Left cardiac atrium (tissue), 4 donors: ENCODE measurements at regions not wholly inside any gene's neighbourhood (a gene's known extent, or its start where the extent isn't known, plus 50 kb on each side); places are given as distances from the start of the nearest gene placed in this dataset.
A peak's percentile ranks its signal among the peaks of the same experiment; 100 is the strongest.
"Not testable (repeated sequence)": the region's sequence is repeated elsewhere in the genome, so short reads cannot be mapped to it uniquely, and the experiment has no call there.

Source experiments
- ATAC-seq, 2 donors: fragments of 200-7000 bp; cut with Tn5 transposase; one replicate each; pipeline ENCODE4 v1.9.1; 2020; ENCODE audit warnings: mild to moderate bottlenecking in 2 of 2, moderate library complexity in 2 of 2
- DNase-seq: peaks from one replicate; pipeline ENCODE4 v3.0.0-alpha.2; 2020
- intact Hi-C, 2 donors: fragments of 100-400 bp; cut with DNase I; formaldehyde crosslinking; loops; one replicate each; pipeline versions ENCODE4 v1.14.1 to v1.15.1; 2022 to 2023
- donor health status: DM: no; HTN: yes; CAD: no.
- donor health status: DM: no; HTN: yes; CAD: no; lungs with severe emphysema.
- donor health status: DM: yes; HTN: yes; CAD: no.
- donor health status: Dilated cardiomyopathy.

DNA sequence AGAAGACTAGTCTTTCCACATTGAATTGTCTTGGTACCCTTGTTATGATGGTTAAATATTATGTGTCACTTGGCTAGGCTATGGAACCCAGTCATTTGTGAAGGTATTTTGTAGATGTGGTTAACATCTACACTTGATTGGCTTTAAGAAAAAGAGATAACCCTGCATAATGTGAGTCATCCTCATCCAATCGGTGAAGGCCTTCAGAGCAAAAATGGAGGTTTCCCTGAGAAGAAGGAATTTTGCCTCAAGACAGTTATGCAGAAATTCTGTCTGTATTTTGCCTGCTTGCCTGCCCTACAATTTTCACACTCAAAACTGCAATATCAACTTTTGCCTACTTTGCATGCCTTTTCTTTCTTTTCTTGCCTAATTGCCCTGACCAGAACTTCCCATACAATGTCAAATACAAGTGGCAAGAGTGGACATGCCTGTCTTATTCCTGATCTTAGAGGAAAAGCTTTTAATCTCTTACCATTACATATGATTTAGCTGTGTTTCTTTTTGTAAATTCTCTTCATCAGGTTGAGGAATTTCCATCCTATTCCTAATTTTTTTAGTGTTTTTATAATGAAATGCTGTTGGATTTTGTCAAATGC, 84.6 kb upstream of the CDC42EP3 start:
- DNase-seq, intact Hi-C loops, ATAC-seq: not testable (repeated sequence)

DNA sequence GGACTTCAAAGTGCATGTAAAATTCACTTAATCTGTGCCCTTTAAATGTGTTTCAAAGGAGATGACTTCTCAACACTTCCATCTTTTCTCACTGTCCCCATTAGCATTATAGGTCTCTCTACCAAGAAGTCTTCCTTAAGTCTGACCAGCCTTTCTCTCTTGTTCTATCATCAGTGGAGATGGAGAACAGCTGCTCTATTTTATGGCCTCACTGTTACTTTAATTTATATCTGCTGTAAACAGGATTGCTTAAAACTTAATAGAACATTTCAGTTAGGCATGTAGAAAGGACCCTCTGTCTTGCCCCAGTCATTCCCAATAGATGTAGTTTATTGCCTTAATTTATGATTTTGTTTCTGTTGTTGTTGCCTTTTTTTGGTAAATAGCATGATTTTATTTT, 86.0 kb upstream of the CDC42EP3 start:
- ATAC-seq, intact Hi-C loops, DNase-seq: not testable (repeated sequence)

DNA sequence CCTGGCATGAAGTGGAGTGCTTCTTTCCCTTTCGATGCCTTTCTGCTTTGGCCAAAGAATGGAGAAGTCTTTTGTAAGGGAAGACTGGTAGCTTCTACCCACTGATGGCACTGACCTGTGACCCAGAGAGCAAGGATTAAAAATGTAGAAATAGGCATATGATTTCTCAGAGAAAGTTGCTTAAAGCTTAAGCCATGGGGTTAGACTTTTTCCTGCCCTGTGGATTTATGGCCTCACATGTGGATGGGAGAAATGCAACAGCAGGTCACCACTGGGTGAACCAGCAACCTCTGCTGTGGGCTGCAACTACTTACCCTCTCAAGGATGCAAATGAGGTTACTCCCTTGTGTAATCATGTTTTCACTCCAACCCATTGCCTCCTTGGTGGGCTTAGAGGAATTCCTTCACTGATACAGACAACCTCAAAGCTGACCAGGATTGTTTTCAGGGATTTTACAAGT, 86.7 kb upstream of the CDC42EP3 start:
- ATAC-seq: peak in 1 of 2 donors; percentile 23
- DNase-seq, intact Hi-C loops: not testable (repeated sequence)

DNA sequence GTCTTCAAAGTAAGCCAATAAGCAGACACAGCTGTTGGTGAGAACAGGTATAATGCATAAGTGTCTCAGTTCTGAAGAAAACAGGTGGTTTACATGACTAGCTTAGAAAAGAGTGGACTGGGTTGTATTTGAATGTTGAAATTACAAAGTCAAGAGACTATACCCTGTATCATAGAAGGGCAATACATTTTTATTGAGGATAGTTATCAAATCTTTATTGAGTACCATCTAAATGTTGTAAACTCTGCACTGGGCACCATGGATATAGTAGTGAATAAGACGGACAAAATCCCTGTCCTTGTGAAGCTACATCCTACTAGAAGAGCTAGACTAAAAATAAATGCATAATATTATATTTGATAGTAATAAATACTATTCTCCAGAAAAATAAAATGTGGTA, 88.5 kb upstream of the CDC42EP3 start:
- intact Hi-C loops, ATAC-seq, DNase-seq: not testable (repeated sequence)

DNA sequence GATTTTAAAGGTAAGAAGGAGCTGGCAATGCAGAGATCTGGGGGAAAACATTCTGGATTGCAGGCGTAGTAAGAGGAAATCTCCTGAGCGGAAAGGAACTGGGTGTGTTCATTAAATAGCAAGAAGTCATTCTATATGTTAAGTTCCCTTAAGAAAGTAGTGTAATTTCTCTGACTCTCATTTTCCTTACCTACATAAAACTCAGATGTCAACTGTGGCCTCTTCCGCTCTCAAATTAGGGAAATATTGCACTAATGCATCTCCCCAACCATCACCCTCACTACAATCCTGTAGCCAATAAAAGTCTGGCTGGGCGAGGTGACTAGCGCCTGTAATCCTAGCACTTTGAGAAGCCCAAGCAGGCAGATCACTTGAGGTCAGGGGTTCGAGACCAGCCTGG, 89.0 kb upstream of the CDC42EP3 start:
- ATAC-seq: no peak

DNA sequence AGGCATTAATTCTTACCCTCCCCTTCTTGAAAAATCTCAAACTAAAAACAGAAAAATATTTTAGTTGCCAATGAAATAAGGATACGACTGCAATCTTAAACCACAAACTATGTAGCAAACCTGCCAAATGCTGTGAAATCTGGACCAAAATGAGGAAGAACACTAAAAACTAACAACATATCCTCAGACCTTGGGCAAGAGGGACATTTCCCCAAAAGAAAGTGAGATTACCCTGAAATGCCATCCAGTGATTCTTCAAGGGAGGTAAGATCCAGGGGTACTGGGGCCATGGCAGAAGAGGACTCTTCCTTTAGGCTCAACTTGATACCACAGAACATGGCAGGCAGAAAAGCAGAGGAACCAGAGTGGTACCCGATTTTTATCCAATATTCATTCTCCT, 90.8 kb upstream of the CDC42EP3 start:
- ATAC-seq, DNase-seq, intact Hi-C loops: not testable (repeated sequence)

More for the DNA sequence above, 89.0 kb upstream of the CDC42EP3 start:
- intact Hi-C loops: no loop called here
- DNase-seq: no peak

DNA sequence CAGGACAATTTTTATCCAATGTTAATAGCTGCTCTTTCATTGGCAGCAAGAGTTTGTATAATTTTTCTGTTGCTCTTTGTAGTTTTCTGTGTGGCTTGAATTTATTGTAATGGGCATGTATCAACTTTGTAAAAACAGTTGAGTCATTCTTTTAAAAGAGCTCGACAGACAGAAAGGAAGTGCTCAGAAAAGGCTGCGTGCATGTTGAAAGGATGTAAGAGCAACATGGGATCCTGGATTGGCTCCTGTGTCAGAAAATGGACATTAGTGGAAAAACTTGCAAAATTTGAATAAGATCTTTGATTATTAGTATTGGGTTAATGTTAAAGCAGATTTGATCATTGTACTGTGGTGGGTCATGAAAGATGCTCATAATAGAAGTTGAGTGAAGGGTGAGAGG, 93.3 kb upstream of the CDC42EP3 start:
- intact Hi-C loops: no loop called here
- DNase-seq (no peak), ATAC-seq (no peak)

DNA sequence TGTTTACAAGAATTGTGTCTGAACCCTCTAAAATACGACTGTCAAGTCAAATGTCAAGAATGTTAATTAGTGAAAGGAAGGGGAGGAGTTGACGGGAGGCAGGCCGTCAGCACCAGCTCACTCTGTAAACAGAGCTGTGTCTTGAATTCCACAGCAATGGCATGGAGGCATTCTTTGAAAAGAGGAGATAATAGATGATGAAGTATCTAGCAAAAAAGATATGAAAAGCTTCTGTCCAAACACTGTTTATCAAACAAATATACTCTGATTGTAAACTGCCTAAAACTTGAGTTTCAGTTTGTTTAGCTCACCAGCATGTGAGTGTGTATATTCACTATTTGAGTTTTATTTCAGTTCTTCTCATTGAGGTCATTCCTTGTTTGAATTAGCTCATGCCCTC, 94.7 kb upstream of the CDC42EP3 start:
- intact Hi-C loops: no loop called here
- no peak for DNase-seq
- peak in 1 of 2 donors; percentile 44 for ATAC-seq

DNA sequence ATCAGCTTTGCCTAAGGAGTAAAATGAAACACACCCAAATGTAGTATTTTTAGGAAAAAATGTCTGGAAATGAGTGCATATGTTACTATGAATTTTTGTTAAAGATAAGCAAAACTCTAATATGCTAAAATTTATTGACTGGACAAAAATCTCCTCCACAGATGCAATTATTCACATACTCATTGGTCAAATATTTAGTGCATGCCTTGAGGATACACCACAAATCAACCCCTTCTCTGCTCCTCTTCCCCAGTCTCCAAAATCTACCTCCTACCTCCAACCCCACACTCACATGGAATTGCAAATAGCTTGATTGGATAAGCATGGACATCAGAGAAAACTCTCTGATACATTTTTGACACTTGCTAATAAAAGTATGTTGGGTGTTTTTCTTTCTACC, 95.6 kb upstream of the CDC42EP3 start:
- DNase-seq (no peak), ATAC-seq (no peak)
- intact Hi-C loops: no loop called here

DNA sequence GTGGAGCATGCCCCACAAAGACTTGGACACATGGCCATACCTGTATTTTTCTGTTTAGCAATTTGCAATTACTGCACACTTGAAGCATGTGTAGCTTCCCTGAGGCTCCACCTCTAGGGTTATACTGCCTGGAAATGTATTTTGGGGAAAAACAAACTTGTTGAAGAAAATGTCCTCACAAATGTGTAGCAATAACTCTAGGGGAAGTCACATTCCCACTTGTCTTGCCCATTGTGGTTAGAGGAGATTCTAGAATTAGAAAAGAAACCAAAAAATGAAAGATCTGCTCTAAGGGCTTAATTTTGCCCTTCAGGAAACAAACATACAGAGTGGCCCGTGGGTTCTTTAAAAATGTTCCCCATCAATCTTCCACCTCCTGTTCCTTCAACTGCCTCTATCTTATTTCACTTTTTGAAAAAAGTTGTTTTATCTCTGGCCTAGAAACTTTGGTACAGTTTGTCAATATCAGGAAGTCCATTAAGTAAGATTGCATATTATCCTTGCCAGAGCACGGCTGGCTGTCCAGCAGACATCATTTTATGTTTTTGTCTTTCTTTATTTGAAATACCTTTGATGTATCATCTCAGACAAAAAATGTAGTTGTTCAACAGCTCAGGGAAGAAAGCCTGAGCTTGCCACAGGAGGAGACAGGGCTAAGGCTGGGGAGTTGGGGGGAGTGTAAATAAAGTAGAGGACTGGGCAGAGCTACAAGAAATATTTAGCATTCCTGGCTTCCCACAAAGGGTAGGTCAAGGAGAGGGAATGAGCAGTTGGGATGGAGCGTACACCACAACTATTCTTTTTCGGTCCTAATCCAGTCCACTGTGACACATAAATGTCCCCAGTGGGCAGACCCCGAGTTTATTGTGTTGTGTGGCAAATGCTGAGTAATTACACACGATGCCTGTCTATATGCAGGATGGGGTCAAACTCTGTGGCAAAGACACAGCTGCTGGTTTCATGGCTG, 96.8 kb upstream of the CDC42EP3 start:
- intact Hi-C loops: no loop called here
- ATAC-seq (peak; percentile 87 to 96), DNase-seq (no peak)

DNA sequence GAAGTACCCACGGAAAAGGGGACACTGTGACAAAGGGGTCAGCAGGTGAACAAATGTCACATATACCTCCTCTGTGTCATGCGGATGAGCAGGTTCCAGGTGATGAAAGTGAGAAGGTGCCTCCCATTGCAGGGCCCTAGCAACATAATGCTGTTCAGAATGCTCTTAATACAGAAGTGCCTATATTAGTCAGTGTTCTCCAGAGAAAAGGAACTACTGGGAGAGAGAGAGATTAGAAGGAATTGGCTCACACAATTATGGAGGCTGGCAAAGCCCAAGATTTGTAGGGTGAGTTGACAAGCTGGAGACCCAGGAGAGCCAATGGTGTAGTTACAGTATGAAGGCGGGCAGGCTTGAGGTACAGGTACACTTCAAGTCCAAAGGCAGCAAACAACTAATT, 98.1 kb upstream of the CDC42EP3 start:
- intact Hi-C loops: no loop called here
- ATAC-seq (no peak), DNase-seq (no peak)

DNA sequence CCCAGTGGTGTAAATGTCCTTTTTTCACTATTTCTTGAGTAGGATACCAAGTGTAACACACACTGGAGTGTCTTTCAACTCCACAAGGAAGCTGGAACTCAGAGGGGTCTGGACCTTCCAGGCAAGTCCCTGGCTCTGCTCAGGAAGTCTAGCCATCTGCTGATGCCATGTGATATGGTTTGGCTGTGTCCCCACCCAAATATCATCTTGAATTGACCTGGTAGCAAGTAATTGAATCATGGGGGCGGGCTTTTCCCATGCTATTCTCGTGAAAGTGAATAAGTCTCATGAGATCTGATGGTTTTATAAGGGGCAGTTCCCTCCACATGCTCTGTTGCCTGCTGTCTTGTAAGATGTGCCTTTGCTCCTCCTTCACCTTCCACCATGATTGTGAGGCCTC, 99.4 kb upstream of the CDC42EP3 start:
- intact Hi-C loops: no loop called here
- ATAC-seq: no peak
- DNase-seq: no peak

DNA sequence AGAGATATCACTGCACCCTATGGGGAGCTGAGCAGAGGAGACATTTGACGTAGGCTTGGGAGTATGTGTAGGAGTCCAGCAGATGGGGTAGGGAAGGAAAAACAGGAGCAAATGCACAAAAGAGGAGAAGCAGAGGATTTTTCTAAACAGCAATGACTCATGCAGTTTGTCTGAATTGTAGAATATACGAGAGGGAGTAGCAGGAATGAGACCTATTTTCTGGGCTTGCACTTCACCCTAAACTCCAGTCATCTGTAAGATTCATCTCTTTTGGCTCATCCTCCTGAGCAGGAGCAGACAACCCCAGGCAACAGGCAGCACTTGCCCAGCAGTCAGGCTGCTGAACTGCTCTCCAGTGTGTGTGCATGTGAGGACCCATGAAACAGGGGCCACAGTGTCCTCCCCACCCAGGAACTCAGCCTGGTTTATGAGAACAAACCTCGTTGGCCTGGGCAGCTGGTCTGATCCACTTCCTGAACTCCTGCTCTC, 100.2 kb upstream of the CDC42EP3 start:
- DNase-seq (no peak), ATAC-seq (peak in 1 of 2 donors; percentile 53)
- intact Hi-C loops: no loop called here

DNA sequence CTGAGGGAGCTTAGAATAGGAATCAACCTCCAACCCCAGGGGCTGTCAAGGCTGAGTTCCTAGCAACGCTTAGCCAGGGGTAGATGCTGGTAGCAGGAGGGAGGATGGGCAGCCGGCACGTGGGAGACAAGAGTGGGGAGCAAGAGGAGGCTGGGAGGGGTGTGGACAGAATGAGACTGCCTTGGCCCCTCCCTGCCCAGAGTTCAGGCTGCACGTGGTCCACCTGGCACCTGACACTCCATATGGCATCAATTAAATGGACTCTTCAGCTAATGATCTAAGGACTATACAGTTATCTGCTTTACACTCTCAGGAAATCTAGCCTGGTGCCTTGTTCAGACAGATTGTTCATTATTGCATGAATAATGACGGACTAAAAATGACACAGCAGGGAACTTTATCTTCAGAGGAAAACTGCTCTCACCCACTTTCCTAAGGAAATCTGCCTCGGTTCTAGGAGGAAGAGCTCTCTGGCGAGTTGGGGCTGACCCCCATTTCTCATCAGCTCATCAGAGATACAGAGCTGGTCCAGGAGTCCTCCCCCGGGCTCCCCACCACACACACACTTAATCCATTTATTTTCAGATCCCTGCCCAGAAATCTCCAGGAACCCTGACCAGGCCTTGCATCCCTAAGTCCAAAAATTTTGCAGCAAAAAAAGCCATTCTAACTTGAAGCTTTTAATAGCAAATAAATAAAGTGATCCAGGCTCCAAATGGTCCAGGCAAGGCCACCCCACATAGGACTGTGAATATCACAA, 102.1 kb upstream of the CDC42EP3 start:
- intact Hi-C loops: no loop called here
- no peak for DNase-seq
- ATAC-seq: no peak

DNA sequence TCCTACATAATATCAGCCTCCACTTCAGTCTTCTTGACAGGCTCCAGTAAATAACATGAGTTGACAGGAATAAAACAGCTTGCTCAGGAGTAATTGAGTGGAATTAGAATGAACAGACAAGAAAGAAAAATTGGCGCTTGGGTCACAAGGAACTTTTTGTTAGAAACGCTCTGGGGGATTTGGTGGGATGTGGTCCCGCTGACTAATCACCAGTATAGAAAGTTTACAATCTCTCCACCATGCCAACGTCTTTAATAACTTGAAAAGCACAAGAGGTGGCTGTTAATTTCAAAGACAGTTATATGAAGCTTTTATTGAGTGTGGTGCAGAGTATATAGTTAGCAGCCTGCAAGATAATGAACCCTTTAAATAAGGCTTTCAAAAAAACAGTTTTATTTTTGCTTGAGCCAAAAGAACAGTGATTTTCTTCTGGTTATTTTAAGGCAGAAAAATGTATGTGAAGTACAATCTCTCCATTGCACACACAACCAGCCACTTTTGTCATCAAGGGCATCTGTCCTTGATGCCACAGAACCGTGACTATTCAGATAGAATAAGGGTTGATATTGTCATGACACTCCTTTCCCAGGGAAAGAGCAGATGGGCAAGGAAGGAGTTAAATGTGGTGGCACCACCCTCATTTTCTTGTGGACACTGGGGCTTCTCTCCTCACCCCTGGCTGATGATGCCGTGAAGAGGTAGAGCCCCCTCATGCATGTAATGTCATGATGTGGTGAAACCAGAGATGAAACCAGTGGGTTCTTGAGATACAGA, 102.9 kb upstream of the CDC42EP3 start:
- intact Hi-C loops, ATAC-seq: not testable (repeated sequence)

DNA sequence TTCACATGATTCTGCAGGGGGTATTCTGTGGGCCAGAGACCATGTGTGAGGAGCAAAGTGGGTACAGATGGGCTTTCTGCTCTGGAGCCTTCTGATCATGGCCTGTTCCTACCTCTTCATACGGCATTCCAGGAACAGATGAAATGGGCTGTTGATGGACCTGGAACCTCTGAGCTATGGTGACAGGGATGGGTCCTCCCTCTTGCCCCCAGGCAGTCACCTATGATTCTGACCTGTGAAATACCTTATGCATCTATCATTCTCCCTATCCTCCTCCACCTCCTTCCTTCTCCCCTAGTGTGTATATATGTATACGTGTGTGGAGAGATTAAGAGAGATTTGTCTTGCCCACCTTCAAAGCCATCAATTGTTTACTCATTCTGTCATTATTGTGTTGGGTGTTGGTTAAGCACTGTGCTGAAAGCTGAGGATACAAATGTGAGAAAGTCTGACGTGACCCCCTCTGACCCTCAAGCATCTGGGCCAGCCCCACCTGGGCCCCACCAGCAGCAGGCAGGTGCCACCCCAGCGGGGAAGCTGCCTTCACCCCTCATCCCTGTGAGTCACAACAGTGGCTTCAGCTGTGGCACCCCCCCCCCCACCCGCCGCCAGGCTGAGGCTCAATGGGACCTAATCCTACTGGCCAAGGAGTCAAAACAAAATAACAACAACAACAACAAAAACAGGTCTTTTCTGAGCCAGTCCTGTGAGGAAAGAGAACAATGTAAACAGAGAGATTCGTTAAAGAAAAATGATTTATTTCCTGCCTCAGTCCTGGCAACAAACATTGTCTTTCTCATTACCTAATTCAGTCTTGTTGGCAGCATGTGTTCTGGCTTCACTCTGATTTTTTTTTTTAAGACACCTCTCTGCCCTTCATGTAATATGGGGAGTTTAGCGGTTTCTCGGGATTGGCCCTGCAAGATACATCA, 103.8 kb upstream of the CDC42EP3 start:
- ATAC-seq (peak; percentile 34 to 42), DNase-seq (no peak)
- intact Hi-C loops: no loop called here

More for the DNA sequence above, 102.9 kb upstream of the CDC42EP3 start:
- not testable (repeated sequence) for DNase-seq

DNA sequence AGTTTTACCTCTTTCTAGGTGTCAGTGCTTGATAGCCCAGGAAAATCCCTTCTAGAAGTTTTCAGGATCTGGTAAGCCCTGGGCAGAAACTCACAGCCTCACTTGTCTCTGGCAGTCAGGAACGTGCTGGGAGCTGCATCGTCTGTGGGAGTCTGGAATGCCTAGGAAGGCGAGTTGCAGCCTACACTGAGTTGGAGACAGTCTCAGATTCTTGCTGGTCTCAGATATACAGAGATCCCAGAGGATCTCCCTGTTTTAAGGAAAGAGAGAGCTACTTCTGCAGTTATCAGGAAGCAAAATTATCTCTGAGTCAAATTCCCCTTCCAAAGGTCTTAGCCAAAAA, 104.4 kb upstream of the CDC42EP3 start:
- DNase-seq (no peak), ATAC-seq (peak; percentile 71 to 82)
- intact Hi-C loops: no loop called here

DNA sequence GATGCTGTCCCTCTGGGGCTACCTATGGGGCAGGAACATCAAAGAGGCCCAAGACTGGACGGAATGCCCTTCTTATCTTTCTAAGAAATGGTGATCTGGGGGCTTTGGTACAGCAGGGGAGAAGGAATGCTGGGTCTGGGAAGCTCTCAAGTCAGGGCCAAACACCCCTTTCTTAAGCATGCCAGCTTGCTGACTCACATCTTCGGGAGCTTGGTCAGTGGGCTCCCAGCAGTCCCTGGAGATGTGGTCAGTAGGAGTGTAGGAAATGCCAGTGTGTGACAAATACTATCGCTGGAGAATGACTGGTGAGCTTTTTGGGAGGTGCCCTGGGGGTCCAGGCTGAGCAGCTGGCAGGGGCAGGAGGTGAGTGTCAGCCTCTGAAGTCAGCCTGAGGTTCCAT, 105.0 kb upstream of the CDC42EP3 start:
- DNase-seq (no peak), ATAC-seq (peak; percentile 44)
- intact Hi-C loops: no loop called here
